ENCODE measurements at regions not wholly inside any gene's neighbourhood (a gene's known extent, or its start where the extent isn't known, plus 50 kb on each side); places are given as distances from the start of the nearest gene placed in this dataset.

GRCh38 chr4:58063404-58064160 lies 953.4 kb upstream of the IGFBP7 start:
- Histone ChIP-seq H3K36me3 (ENCODE audit: control insufficient read depth, low read length) (no peaks in the 10 kb centered on the region), H3K4me3 (ENCODE audit: low read length) (no peak overlapping the region), H3F3A (ENCODE audit: control insufficient read depth, insufficient read depth) (no peaks in the 10 kb centered on the region), H3K4me2 (ENCODE audit: low read length) (no peak overlapping the region), H3K9me2 (replicated peaks; ENCODE audit: control insufficient read depth, low read length) (no peaks in the 10 kb centered on the region), H3K9me3 (ENCODE audit: control insufficient read depth, insufficient read depth, low read length) (no peaks in the 10 kb centered on the region), H3K79me2 (ENCODE audit: control insufficient read depth, low read length) (no peaks in the 10 kb centered on the region), H3K4me1 (ENCODE audit: control insufficient read depth, low read length) (no peaks in the 10 kb centered on the region), H3K27me3 (ENCODE audit: control insufficient read depth, low read length) (no peaks in the 10 kb centered on the region), H3K27ac (ENCODE audit: low read depth, low read length) (no peak overlapping the region), H4K20me1 (ENCODE audit: control insufficient read depth, insufficient read depth, low read depth, low read length) (no peaks in the 10 kb centered on the region)
- TF ChIP-seq EZH2phosphoT487 (IDR thresholded peaks at IDR 0.05; ENCODE audit: borderline replicate concordance, low read length) = no peak
- no peak for TF ChIP-seq CTCF (IDR thresholded peaks at IDR 0.05; ENCODE audit: low read depth, low read length, poor library complexity, severe bottlenecking)

- H4K20me1 ChIP-seq (ENCODE audit: control insufficient read depth, insufficient read depth, low read depth, low read length) = no peaks in the 10 kb centered on the region
- no peak for TF ChIP-seq EZH2phosphoT487 (IDR thresholded peaks at IDR 0.05; ENCODE audit: borderline replicate concordance, low read length)
- no peak for TF ChIP-seq CTCF (IDR thresholded peaks at IDR 0.05; ENCODE audit: low read depth, low read length, poor library complexity, severe bottlenecking)
- H3K36me3 ChIP-seq (ENCODE audit: control insufficient read depth, low read length) = no peaks in the 10 kb centered on the region
- no peak overlapping the region for H3K4me3 ChIP-seq (ENCODE audit: low read length)
- H3K79me2 ChIP-seq (ENCODE audit: control insufficient read depth, low read length) = no peaks in the 10 kb centered on the region
- H3K9me2 ChIP-seq (replicated peaks; ENCODE audit: control insufficient read depth, low read length) = no peaks in the 10 kb centered on the region
- no peaks in the 10 kb centered on the region for H3K9me3 ChIP-seq (ENCODE audit: control insufficient read depth, insufficient read depth, low read length)
- H3K27ac ChIP-seq (ENCODE audit: low read depth, low read length) = no peak overlapping the region
- no peaks in the 10 kb centered on the region for H3K27me3 ChIP-seq (ENCODE audit: control insufficient read depth, low read length)
- H3K4me2 ChIP-seq (ENCODE audit: low read length) = no peak overlapping the region
- H3K4me1 ChIP-seq (ENCODE audit: control insufficient read depth, low read length) = no peaks in the 10 kb centered on the region
- no peaks in the 10 kb centered on the region for H3F3A ChIP-seq (ENCODE audit: control insufficient read depth, insufficient read depth)
Measured at GRCh38 chr4:58061967-58062366, 951.8 kb upstream of the IGFBP7 start.

GRCh38 chr4:58050439-58050838 lies 940.3 kb upstream of the IGFBP7 start:
- no peaks in the 10 kb centered on the region for H3F3A ChIP-seq (ENCODE audit: control insufficient read depth, insufficient read depth)
- H3K4me3 ChIP-seq (ENCODE audit: low read length) = no peak overlapping the region
- no peaks in the 10 kb centered on the region for H4K20me1 ChIP-seq (ENCODE audit: control insufficient read depth, insufficient read depth, low read depth, low read length)
- no peak overlapping the region for H3K27ac ChIP-seq (ENCODE audit: low read depth, low read length)
- no peaks in the 10 kb centered on the region for H3K9me3 ChIP-seq (ENCODE audit: control insufficient read depth, insufficient read depth, low read length)
- no peak overlapping the region for H3K4me2 ChIP-seq (ENCODE audit: low read length)
- H3K79me2 ChIP-seq (ENCODE audit: control insufficient read depth, low read length) = no peaks in the 10 kb centered on the region
- H3K36me3 ChIP-seq (ENCODE audit: control insufficient read depth, low read length) = no peaks in the 10 kb centered on the region
- H3K9me2 ChIP-seq (replicated peaks; ENCODE audit: control insufficient read depth, low read length) = no peaks in the 10 kb centered on the region
- no peaks in the 10 kb centered on the region for H3K4me1 ChIP-seq (ENCODE audit: control insufficient read depth, low read length)
- no peaks in the 10 kb centered on the region for H3K27me3 ChIP-seq (ENCODE audit: control insufficient read depth, low read length)
- TF ChIP-seq CTCF (IDR thresholded peaks at IDR 0.05; ENCODE audit: low read depth, low read length, poor library complexity, severe bottlenecking) (no peak), EZH2phosphoT487 (IDR thresholded peaks at IDR 0.05; ENCODE audit: borderline replicate concordance, low read length) (no peak)

Data from DOHH2 (cell line).